HG03571 (cell line): ENCODE measurements at regions not wholly inside any gene's neighbourhood (a gene's known extent, or its start where the extent isn't known, plus 50 kb on each side); places are given as distances from the start of the nearest gene placed in this dataset.

Source experiments
- ATAC-seq: cut with Tn5 transposase; IDR thresholded peaks from one replicate; pipeline ENCODE4 v1.9.1; 2021; ENCODE audit not compliant: unreplicated experiment

DNA sequence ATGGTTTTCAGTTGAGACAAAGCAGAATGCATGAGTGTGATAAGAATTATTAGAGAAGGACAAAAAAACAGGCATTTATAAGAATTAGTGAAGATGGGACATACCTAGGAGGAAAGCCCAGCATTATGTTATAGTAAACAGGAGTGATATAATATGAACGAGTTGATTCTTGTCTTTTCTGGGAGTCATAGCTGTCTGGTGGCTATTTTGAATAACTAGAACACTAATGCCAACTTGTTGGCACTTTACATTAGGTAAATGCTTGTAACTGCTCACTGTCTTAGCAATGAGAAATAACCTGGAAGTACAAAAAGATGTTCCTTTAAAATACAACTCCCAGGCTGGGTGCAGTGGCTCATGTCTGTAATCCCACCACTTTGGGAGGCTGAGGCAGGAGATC is 540.8 kb upstream of the SPHKAP start:
- no peak for ATAC-seq

DNA sequence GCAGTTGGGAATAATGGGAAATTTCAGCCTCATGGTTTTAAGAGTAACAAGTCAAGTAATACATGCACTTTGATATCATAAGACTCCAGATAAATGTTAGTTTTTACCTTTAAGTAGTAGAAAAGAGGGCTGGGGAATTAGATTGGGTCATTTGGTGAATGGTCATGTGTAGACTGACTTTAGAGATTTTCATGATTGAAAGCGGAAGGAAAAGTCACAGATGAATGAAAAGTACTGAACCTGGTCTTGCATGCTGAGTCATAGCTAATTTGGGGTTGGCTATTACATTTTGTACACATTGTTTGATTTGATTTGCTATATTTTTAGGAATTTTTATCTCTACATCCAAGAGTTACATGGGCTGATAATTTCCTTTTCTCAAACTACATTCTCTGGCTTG is 539.4 kb upstream of the SPHKAP start:
- ATAC-seq: no peak

- ATAC-seq: no peak
Observed at GRCh38 chr2:228709788-228710371, 528.4 kb upstream of the SPHKAP start.

DNA sequence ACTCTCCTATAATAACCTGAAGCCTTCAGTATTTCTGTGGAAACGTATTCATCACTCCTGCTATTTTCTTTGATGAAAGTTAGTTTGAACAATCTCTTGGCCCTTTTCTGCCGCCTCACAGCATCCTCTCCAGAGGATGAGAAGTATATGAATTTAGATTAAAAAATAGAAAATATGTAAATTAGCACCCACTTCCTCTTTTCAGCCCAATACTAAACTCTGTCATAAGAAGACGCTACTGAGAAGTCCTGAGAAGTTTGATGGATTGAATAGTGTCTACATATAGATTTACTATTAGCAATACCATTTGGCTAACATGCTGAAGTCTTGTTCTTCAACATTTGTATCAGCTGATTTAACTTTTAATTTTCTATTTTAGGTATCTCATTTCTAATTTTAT is 526.4 kb upstream of the SPHKAP start:
- ATAC-seq: no peak

DNA sequence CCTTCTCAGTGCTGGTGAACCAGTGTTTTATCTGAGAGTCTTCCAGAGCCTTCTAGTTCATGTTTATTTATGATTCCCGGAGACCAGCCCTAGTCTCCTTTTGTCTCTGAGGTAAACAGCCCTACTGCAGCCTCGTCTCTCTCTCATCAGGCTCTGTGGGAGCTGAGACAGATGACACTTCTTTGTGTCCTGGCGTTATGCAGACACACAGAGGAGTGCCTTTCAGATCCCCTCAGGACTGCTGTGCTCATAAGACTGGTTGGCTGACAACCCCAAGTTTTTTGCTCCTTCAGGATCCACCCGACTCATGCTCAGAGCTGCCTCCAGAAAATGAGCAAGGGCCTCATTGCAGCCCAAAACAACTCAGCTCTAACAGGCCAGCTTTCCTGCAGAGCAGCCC is 523.8 kb upstream of the SPHKAP start:
- ATAC-seq: no peak

DNA sequence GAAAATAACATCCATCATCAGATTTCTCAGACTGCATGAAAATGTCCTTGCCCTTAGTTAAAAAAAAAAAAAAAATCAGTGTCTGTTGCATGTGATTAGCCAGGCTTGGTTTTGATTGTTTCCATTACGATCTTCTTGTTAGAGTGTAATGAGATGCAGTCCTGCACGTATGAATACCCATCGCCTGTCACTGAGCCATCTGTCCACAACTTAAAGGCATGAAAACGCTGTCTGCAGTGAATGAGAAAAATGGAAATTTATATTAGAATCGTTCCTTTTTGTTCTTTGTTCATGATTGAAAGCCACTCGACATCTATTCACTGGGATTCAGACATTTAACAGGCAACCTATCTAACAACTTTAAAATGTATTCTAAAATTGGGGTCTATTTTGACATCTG is 521.7 kb upstream of the SPHKAP start:
- ATAC-seq: no peak

DNA sequence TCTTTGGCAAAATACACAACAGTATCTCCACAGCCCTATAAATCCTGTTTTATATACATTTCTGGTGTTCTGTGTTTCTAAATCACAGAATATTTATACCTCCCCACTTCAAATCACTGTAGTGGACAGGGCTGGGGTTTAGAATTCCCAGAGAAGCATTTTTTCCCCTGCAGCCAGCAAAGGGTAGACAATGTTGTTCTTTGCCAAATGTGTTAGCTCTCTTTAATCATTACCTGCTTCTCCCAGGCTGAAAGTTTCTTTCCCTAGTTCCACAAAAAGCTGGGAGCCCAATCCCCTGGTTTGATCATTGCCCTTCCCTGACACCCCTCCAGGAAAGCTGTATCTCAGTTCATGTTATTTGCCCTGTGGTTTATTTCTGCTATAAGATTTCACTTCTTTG is 520.0 kb upstream of the SPHKAP start:
- ATAC-seq: no peak

DNA sequence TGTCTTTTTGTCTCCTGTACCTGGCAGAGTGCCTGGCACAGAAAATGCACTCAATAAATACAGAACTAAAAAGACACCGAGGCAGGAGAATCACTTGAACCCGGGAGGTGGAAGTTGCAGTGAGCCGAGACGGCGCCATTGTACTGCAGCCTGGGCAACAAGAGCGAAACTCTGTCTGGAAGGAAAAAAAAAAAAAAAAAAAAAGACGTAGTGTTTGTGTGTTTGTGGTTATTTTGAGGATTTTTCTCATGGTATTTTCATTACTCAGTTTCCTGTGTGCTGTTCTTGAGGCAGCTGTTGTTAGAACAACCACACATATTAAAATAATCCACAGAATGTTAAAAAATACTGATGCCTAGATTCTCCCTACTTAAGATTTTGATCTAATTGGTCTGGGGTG is 519.2 kb upstream of the SPHKAP start:
- ATAC-seq: no peak

DNA sequence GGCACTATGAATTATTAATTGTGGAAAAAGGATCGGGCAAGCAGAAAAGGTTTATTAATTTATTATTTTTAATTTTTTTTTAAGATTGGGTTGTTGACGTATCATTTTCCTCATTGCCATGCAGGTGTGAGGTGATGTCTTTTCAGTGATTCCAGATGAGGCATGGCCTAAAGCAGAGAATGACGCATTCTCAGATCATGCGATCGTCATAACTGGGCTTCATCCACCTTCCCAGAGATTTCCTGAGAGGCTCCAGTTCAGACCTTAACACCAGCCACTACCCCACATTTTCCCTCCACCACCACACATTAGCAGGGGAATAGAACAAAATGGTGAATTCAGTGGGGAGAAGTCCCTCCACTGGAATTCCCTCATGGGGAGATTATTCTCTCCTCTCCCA is 518.4 kb upstream of the SPHKAP start:
- no peak for ATAC-seq

GRCh38 chr2:228699400-228699799 is 517.9 kb upstream of the SPHKAP start:
- ATAC-seq: no peak

DNA sequence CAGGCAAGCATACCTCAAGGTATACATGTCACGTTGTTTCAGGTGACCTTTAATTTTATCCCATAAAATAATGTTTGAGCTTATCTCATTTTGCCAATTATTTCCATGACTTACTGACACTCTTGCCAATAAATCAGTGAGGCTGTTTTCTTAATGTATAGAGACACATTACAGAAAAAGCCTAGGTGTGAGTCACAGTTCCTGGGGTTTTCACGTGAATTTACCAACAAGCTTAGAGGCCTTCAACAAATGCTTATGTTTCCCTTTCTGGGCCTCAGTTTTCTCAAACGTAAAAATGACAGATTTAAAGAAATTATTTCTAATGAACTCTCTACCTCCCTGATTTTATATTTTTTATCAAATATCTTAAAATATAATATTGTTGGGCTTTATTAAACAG is 517.5 kb upstream of the SPHKAP start:
- ATAC-seq: no peak

GRCh38 chr2:228697456-228697855 is 516.0 kb upstream of the SPHKAP start:
- no peak for ATAC-seq

DNA sequence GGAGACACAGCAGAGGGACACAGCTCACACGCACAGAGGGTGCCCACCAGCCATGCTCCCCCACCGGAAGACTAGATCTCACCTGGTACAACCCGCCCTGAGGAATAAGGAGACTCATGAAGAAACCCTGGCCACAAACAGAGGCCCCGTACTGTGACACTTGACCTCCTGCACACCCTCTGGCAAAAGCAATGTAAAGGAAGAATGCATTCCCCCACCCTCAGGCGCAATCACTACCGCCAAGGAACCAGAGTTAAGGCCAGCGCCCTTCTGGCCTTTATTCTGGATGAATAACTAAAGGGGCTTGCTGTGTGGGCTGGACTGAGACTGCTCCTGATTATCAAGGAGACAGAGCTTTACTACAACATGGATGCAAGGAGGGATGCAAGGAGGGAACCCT is 509.2 kb upstream of the SPHKAP start:
- no peak for ATAC-seq

- ATAC-seq: no peak
Observed at GRCh38 chr2:228689053-228689452, 507.6 kb upstream of the SPHKAP start.

- ATAC-seq: no peak
Observed at GRCh38 chr2:228688007-228688645, 506.6 kb upstream of the SPHKAP start.

DNA sequence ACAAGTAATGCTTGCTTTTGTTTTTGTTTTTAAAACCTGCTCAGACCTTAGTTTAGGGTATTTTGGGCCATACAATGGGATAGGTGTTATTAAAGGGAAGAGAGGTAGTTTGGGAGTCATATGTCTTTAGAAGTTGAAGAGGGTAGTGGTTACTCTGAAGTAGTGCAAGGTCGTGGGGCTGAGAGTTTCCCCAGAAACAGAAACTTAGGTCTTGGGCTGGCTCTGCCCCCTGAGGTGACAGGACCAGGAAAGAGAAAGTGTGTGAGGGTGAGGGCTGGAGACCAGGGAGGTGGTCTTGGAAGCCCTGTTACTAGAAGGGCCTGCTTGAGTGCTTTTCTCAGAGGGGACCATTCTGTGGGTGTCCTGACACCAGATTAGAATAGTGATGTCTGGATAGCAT is 500.5 kb upstream of the SPHKAP start:
- ATAC-seq: no peak

GRCh38 chr2:228681426-228681825 is 499.9 kb upstream of the SPHKAP start:
- no peak for ATAC-seq

- ATAC-seq: no peak
Observed at GRCh38 chr2:228678110-228678509, 496.6 kb upstream of the SPHKAP start.

DNA sequence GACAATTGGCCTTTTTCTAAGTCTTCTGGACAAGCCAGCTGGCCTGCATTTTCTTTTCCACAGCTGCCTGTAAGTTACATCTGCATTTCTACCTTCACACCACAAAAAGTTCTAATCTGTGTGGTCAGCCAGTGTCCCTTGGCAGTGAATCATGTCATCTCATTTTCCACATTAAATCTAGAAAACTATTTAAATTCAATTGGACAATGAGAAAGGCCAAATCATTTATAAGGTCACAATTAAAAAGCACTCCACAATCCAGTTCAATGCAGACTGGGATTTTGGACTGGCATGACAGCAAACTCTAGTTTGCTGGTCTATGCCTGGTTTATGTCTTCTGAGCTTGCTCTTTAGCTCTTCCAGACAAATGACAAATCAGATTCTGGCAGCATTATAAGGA is 494.2 kb upstream of the SPHKAP start:
- no peak for ATAC-seq

DNA sequence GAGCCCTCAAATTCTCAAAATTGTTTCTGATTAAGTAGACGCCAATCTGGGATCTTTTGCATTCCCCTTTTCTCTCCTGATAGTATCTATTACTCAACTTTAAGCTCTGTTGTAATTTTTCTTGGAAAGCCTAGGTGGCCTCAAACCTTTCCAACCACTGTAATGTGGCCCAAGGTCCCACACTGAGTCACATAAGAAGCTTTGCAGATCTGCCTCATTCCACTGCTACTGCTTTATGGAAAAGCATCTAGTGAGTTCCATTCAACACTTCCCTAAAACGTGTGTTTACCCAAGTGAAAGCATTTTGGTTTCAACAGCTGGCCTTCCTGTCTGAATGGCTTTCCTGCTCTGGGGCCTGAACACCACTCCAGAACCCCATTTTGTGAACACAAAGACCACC is 493.6 kb upstream of the SPHKAP start:
- no peak for ATAC-seq

DNA sequence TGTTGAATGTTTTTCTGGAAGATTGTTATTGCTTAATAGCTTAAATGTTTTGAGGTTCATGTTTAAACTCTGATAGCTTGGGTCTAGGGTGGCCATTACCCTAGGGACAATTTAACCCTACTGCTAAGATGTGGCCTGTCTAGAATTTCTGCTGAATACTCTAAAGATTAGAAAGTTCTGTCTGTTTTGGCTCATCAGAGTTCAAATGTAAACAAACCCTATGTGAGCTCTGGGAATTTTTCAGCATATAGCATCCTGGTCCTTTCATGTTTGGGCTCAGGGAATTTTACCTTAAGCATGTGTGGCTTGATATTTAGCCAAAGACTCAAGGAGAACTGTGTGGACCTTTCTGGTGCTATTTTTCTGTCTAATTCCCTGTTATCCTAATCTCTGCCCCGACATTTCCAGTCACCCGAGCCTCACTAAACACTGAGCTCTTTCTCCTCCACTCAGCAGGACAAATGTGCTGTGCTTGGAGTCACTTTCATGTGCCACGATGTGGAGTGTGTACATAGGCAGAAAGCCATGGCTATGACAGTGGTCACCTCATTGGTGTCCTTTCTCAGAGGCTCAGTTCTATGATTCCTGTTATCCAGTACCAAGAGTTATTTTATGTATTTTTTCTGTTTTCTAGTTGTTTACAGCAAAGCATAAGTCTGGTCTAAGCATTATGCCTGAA is 492.5 kb upstream of the SPHKAP start:
- no peak for ATAC-seq

GRCh38 chr2:228669690-228670089 is 488.2 kb upstream of the SPHKAP start:
- ATAC-seq: no peak

DNA sequence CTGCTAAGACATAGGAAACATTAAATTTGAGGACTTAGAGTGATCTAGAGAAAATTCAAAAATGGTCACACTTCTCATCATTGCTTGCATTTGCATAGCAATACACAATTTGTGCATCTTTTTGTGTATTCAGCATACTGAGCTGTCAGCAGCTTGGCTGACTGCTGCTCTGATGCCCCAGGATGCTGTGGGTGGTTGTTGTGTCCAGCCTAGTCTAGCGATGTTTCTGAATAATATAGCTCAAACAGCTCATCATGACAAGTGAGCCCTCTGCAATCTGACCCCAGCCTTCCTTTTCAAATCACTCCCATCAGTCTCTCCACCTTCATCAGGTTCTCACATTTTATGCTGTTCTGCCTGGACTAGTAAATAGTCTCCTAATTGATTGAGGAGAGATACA is 483.7 kb upstream of the SPHKAP start:
- ATAC-seq: no peak
